ENCODE measurements at regions not wholly inside any gene's neighbourhood (a gene's known extent, or its start where the extent isn't known, plus 50 kb on each side); places are given as distances from the start of the nearest gene placed in this dataset.

DNA sequence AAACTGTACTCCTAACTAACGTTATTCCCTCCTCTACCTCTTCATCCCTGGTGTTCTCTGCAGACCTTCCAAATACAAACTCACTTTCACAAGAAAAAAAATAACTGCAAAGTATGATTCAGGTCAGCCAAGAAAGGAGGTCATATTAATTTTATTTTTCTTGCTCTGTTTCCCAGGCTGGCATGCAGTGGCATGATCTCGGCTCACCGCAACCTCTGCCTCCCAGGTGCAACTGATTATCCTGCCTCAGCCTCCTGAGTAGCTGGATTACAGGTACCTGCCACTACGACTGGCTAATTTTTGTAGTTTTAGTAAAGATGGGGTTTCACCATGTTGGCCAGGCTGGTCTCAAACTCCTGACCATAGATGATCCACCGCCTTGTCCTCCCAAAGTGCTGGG, 156.6 kb downstream of the CHIC2 start (continued):
- TF ChIP-seq NANOG (IDR thresholded peaks at IDR 0.05; ENCODE audit: borderline replicate concordance) (no peak), JUNB (IDR thresholded peaks at IDR 0.05; ENCODE audit: unreplicated experiment) (no peak), EZH2 (IDR thresholded peaks at IDR 0.05; ENCODE audit: low read depth, unreplicated experiment) (no peak), POLR2AphosphoS5 (IDR thresholded peaks at IDR 0.05; ENCODE audit: low read depth) (no peak), STAT1 (IDR thresholded peaks at IDR 0.05; ENCODE audit: unreplicated experiment) (no peak), EZH2phosphoT487 (IDR thresholded peaks at IDR 0.05; ENCODE audit: unreplicated experiment) (no peak)
- TF ChIP-seq, protein P1, sequence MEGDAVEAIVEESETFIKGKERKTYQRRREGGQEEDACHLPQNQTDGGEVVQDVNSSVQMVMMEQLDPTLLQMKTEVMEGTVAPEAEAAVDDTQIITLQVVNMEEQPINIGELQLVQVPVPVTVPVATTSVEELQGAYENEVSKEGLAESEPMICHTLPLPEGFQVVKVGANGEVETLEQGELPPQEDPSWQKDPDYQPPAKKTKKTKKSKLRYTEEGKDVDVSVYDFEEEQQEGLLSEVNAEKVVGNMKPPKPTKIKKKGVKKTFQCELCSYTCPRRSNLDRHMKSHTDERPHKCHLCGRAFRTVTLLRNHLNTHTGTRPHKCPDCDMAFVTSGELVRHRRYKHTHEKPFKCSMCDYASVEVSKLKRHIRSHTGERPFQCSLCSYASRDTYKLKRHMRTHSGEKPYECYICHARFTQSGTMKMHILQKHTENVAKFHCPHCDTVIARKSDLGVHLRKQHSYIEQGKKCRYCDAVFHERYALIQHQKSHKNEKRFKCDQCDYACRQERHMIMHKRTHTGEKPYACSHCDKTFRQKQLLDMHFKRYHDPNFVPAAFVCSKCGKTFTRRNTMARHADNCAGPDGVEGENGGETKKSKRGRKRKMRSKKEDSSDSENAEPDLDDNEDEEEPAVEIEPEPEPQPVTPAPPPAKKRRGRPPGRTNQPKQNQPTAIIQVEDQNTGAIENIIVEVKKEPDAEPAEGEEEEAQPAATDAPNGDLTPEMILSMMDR (conservative IDR thresholded peaks at IDR 0.05; ENCODE audit: low read depth in 2 of 2) = no peak
- TF ChIP-seq, protein P2, sequence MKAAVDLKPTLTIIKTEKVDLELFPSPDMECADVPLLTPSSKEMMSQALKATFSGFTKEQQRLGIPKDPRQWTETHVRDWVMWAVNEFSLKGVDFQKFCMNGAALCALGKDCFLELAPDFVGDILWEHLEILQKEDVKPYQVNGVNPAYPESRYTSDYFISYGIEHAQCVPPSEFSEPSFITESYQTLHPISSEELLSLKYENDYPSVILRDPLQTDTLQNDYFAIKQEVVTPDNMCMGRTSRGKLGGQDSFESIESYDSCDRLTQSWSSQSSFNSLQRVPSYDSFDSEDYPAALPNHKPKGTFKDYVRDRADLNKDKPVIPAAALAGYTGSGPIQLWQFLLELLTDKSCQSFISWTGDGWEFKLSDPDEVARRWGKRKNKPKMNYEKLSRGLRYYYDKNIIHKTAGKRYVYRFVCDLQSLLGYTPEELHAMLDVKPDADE (IDR thresholded peaks at IDR 0.05) = no peak

GRCh38 chr4:53906606-53907190, 157.7 kb downstream of the CHIC2 start:
- Histone ChIP-seq H2AFZ (no peak overlapping the region), H3K4me2 (0 out of 2 replicates have a peak overlapping the region, but pooled peaks have one; percentile 53), H3K27ac (ENCODE audit: low read depth) (no peak overlapping the region), H3K4me1 (ENCODE audit: insufficient read depth) (peaks cover 17% of the 10 kb centered on the region), H3K36me3 (ENCODE audit: insufficient read depth) (no peaks in the 10 kb centered on the region), H3K79me2 (replicated peaks; ENCODE audit: insufficient read depth) (no peaks in the 10 kb centered on the region), H3K27me3 (ENCODE audit: insufficient read depth) (peaks cover 15% of the 10 kb centered on the region; the same call in 1 of the 2 replicates), H3F3A (replicated peaks; ENCODE audit: low read depth) (no peaks in the 10 kb centered on the region), H4K20me1 (replicated peaks; ENCODE audit: insufficient read depth) (no peaks in the 10 kb centered on the region), H3K9me2 (ENCODE audit: insufficient read depth) (no peaks in the 10 kb centered on the region), H3K4me3 (no peak overlapping the region)
- DNase-seq (ENCODE audit: low spot score) (no peak), ATAC-seq (no peak)
- H3K27ac Mint-ChIP-seq = no peak overlapping the region
- peaks cover 5% of the 10 kb centered on the region for H3K27me3 Mint-ChIP-seq (ENCODE audit: insufficient read depth, low read depth, poor library complexity)
- no peak overlapping the region for H3K4me3 Mint-ChIP-seq
- H3K9me3 Mint-ChIP-seq = no peaks in the 10 kb centered on the region
- H3K36me3 Mint-ChIP-seq (ENCODE audit: low read depth) = no peaks in the 10 kb centered on the region
- peaks cover 24% of the 10 kb centered on the region for H3K4me1 Mint-ChIP-seq
- TF ChIP-seq, protein P3, sequence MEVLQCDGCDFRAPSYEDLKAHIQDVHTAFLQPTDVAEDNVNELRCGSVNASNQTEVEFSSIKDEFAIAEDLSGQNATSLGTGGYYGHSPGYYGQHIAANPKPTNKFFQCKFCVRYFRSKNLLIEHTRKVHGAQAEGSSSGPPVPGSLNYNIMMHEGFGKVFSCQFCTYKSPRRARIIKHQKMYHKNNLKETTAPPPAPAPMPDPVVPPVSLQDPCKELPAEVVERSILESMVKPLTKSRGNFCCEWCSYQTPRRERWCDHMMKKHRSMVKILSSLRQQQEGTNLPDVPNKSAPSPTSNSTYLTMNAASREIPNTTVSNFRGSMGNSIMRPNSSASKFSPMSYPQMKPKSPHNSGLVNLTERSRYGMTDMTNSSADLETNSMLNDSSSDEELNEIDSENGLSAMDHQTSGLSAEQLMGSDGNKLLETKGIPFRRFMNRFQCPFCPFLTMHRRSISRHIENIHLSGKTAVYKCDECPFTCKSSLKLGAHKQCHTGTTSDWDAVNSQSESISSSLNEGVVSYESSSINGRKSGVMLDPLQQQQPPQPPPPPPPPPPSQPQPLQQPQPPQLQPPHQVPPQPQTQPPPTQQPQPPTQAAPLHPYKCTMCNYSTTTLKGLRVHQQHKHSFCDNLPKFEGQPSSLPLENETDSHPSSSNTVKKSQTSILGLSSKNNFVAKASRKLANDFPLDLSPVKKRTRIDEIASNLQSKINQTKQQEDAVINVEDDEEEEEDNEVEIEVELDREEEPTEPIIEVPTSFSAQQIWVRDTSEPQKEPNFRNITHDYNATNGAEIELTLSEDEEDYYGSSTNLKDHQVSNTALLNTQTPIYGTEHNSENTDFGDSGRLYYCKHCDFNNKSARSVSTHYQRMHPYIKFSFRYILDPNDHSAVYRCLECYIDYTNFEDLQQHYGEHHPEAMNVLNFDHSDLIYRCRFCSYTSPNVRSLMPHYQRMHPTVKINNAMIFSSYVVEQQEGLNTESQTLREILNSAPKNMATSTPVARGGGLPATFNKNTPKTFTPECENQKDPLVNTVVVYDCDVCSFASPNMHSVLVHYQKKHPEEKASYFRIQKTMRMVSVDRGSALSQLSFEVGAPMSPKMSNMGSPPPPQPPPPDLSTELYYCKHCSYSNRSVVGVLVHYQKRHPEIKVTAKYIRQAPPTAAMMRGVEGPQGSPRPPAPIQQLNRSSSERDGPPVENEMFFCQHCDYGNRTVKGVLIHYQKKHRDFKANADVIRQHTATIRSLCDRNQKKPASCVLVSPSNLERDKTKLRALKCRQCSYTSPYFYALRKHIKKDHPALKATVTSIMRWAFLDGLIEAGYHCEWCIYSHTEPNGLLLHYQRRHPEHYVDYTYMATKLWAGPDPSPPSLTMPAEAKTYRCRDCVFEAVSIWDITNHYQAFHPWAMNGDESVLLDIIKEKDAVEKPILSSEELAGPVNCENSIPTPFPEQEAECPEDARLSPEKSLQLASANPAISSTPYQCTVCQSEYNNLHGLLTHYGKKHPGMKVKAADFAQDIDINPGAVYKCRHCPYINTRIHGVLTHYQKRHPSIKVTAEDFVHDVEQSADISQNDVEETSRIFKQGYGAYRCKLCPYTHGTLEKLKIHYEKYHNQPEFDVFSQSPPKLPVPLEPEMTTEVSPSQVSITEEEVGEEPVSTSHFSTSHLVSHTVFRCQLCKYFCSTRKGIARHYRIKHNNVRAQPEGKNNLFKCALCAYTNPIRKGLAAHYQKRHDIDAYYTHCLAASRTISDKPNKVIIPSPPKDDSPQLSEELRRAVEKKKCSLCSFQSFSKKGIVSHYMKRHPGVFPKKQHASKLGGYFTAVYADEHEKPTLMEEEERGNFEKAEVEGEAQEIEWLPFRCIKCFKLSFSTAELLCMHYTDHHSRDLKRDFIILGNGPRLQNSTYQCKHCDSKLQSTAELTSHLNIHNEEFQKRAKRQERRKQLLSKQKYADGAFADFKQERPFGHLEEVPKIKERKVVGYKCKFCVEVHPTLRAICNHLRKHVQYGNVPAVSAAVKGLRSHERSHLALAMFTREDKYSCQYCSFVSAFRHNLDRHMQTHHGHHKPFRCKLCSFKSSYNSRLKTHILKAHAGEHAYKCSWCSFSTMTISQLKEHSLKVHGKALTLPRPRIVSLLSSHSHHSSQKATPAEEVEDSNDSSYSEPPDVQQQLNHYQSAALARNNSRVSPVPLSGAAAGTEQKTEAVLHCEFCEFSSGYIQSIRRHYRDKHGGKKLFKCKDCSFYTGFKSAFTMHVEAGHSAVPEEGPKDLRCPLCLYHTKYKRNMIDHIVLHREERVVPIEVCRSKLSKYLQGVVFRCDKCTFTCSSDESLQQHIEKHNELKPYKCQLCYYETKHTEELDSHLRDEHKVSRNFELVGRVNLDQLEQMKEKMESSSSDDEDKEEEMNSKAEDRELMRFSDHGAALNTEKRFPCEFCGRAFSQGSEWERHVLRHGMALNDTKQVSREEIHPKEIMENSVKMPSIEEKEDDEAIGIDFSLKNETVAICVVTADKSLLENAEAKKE (CRISPR knock-in tag; IDR thresholded peaks at IDR 0.05) = no peak
- no peak for TF ChIP-seq CREB1 (CRISPR knock-in tag; IDR thresholded peaks at IDR 0.05; ENCODE audit: low read depth)
- TF ChIP-seq, protein P1 (conservative IDR thresholded peaks at IDR 0.05; ENCODE audit: low read depth in 2 of 2) = no peak

Data from GM23338 (cell line).